ENCODE measurements at regions not wholly inside any gene's neighbourhood (a gene's known extent, or its start where the extent isn't known, plus 50 kb on each side); places are given as distances from the start of the nearest gene placed in this dataset.

- DNase-seq (ENCODE audit: insufficient read length, low spot score) (no peak), FAIRE-seq (no peak)
- no peak for TF ChIP-seq CTCF (IDR thresholded peaks at IDR 0.05; ENCODE audit: insufficient read depth, missing control alignments)
These were observed 2175.9 kb downstream of the PCDH9 start for GRCh38 chr13:65054277-65054676.

GRCh38 chr13:65036999-65037398 lies 2193.1 kb downstream of the PCDH9 start:
- FAIRE-seq (no peak), DNase-seq (ENCODE audit: insufficient read length, low spot score) (no peak)
- TF ChIP-seq CTCF (IDR thresholded peaks at IDR 0.05; ENCODE audit: insufficient read depth, missing control alignments), result no peak

- FAIRE-seq, result no peak
- no peak for TF ChIP-seq CTCF (IDR thresholded peaks at IDR 0.05; ENCODE audit: insufficient read depth, missing control alignments)
- DNase-seq (ENCODE audit: insufficient read length, low spot score), result no peak
These were observed 2194.8 kb downstream of the PCDH9 start for GRCh38 chr13:65035302-65035701.

DNA sequence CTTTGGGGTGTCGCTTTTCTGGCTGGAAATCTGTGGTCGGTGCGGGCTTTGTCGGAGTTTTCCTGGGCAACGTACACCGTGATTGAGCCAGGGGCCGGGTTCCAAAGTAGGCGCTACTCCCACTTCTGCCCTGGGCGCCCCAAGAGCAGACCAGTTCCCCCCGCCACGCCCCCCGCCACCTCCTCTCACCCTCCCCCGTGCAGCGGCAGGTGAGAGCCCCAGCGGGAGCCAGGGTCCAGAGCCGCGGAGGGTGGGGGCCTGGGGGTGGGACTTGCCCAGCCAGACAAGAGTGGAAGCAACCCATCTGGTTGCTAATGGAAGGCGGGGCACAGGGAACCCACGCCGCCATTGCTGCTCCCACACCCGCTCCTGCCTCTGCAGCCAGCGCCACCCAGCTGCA lies 2195.9 kb downstream of the PCDH9 start:
- no peak for TF ChIP-seq CTCF (IDR thresholded peaks at IDR 0.05; ENCODE audit: insufficient read depth, missing control alignments)
- DNase-seq (ENCODE audit: insufficient read length, low spot score) (no peak), FAIRE-seq (no peak)

- no peak for FAIRE-seq
- DNase-seq (ENCODE audit: insufficient read length, low spot score), result no peak
- no peak for TF ChIP-seq CTCF (IDR thresholded peaks at IDR 0.05; ENCODE audit: insufficient read depth, missing control alignments)
These were observed 2197.3 kb downstream of the PCDH9 start for GRCh38 chr13:65032825-65033224.

DNA sequence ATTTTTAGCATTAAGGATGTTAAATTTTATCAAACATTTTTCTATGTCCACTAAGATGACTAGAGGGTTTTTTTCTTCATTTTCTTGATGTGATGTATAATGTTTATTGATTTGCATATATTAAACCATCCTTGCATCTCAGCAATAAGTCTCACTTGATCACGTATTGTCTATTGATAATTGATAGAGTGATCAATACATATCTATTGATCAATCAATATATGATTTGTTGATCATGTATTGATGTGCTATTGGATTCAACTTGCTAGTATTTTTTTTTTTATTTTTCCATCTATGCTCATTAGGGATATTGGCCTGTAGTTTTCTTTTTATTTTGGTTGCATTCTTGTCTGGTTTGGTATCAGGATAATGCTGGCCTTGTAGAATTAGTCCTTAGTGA lies 2202.0 kb downstream of the PCDH9 start:
- TF ChIP-seq CTCF (IDR thresholded peaks at IDR 0.05; ENCODE audit: insufficient read depth, missing control alignments), result no peak
- DNase-seq (ENCODE audit: insufficient read length, low spot score) (no peak), FAIRE-seq (no peak)

DNA sequence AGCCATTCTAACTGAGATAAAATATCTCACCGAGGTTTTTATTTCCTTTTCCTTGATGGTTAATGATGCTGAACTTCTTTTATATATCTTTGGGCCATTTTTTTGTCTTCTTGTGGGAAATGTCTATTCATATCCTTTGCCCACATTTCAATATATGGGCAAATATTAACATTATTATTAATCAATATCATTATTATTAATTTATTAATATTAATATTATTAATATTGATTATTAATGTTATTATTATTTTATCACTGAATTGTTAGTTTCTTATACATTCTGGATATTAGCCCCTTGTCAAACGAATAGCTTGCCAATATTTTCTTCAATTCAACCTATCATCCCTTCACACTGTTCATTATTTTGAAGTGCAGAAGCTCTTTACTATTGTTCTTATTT lies 2203.6 kb downstream of the PCDH9 start:
- no peak for DNase-seq (ENCODE audit: insufficient read length, low spot score)
- no peak for FAIRE-seq
- no peak for TF ChIP-seq CTCF (IDR thresholded peaks at IDR 0.05; ENCODE audit: insufficient read depth, missing control alignments)
